ENCODE measurements at regions not wholly inside any gene's neighbourhood (a gene's known extent, or its start where the extent isn't known, plus 50 kb on each side); places are given as distances from the start of the nearest gene placed in this dataset.

GRCh38 chr17:71975331-71975801 lies 145.5 kb upstream of the SOX9 start:
- TF ChIP-seq EZH2 (IDR thresholded peaks at IDR 0.05; ENCODE audit: low read depth): no peak
- TF ChIP-seq, protein P1, sequence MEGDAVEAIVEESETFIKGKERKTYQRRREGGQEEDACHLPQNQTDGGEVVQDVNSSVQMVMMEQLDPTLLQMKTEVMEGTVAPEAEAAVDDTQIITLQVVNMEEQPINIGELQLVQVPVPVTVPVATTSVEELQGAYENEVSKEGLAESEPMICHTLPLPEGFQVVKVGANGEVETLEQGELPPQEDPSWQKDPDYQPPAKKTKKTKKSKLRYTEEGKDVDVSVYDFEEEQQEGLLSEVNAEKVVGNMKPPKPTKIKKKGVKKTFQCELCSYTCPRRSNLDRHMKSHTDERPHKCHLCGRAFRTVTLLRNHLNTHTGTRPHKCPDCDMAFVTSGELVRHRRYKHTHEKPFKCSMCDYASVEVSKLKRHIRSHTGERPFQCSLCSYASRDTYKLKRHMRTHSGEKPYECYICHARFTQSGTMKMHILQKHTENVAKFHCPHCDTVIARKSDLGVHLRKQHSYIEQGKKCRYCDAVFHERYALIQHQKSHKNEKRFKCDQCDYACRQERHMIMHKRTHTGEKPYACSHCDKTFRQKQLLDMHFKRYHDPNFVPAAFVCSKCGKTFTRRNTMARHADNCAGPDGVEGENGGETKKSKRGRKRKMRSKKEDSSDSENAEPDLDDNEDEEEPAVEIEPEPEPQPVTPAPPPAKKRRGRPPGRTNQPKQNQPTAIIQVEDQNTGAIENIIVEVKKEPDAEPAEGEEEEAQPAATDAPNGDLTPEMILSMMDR (conservative IDR thresholded peaks at IDR 0.05): no peak

All from PC-9 (cell line).